HG03025 (cell line): ENCODE measurements at regions not wholly inside any gene's neighbourhood (a gene's known extent, or its start where the extent isn't known, plus 50 kb on each side); places are given as distances from the start of the nearest gene placed in this dataset.

Experiments
- ATAC-seq: cut with Tn5 transposase; IDR thresholded peaks from one replicate; pipeline ENCODE4 v1.9.1; 2021; ENCODE audit warnings: mild to moderate bottlenecking, moderate library complexity; ENCODE audit not compliant: unreplicated experiment, low FRiP score

- ATAC-seq = no peak
Observed at GRCh38 chr5:143571642-143572624, 168.4 kb upstream of the NR3C1 start.

- no peak for ATAC-seq
Observed at GRCh38 chr5:143570989-143571388, 167.5 kb upstream of the NR3C1 start.

- no peak for ATAC-seq
Observed at GRCh38 chr5:143569722-143570567, 166.5 kb upstream of the NR3C1 start.

GRCh38 chr5:143569213-143569701, 165.8 kb upstream of the NR3C1 start:
- no peak for ATAC-seq

- ATAC-seq = no peak
Observed at GRCh38 chr5:143567583-143568504, 164.4 kb upstream of the NR3C1 start.

GRCh38 chr5:143566139-143566538, 162.7 kb upstream of the NR3C1 start:
- ATAC-seq = no peak

- peak; percentile 95 for ATAC-seq
Observed at GRCh38 chr5:143564417-143564816, 160.9 kb upstream of the NR3C1 start.

- no peak for ATAC-seq
Observed at GRCh38 chr5:143562935-143563334, 159.4 kb upstream of the NR3C1 start.

- no peak for ATAC-seq
Observed at GRCh38 chr5:143561219-143561618, 157.7 kb upstream of the NR3C1 start.

GRCh38 chr5:143560378-143560777, 156.9 kb upstream of the NR3C1 start:
- no peak for ATAC-seq

GRCh38 chr5:143559586-143560109, 156.2 kb upstream of the NR3C1 start:
- no peak for ATAC-seq

GRCh38 chr5:143558048-143558447, 154.6 kb upstream of the NR3C1 start:
- no peak for ATAC-seq

- ATAC-seq = no peak
Observed at GRCh38 chr5:143557061-143557818, 153.8 kb upstream of the NR3C1 start.

GRCh38 chr5:143554918-143555477, 151.5 kb upstream of the NR3C1 start:
- ATAC-seq = no peak

- no peak for ATAC-seq
Observed at GRCh38 chr5:143554187-143554717, 150.8 kb upstream of the NR3C1 start.

GRCh38 chr5:143552680-143553079, 149.2 kb upstream of the NR3C1 start:
- ATAC-seq = no peak

GRCh38 chr5:143551820-143552251, 148.3 kb upstream of the NR3C1 start:
- no peak for ATAC-seq

GRCh38 chr5:143550986-143551630, 147.6 kb upstream of the NR3C1 start:
- ATAC-seq = no peak
